ENCODE measurements at regions not wholly inside any gene's neighbourhood (a gene's known extent, or its start where the extent isn't known, plus 50 kb on each side); places are given as distances from the start of the nearest gene placed in this dataset.

DNA sequence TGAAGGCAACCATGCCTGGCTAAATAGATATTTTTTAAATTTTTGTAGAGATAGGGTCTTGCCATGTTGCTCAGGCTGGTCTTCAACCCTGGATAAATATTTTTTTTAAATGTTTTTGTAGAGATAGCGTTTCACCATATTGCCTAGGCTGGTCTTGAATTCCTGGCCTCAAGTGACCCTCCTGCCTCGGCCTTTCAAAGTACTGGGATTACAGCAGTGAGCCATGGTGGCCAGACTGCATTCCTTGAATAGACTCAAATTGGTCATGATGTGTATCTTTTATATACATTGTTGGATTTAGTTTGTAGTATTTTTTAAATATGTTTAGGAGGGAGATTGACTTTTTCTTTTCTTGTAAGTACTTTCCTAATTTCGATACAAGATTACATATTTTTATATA, 325.7 kb upstream of the C11orf87 start:
- Mint-ChIP-seq H3K27me3 (ENCODE audit: low read depth in 2 of 2) (no peaks in the 10 kb centered on the region), H3K4me3 (no peak overlapping the region), H3K36me3 (no peaks in the 10 kb centered on the region), H3K9me3 (peaks cover 0 to 2% of the 10 kb centered on the region in 2 donors), H3K4me1 (no peaks in the 10 kb centered on the region), H3K27ac (no peak overlapping the region)
- Histone ChIP-seq H3K36me3 (ENCODE audit: control insufficient read depth, insufficient read depth, low read length) (no peaks in the 10 kb centered on the region), H3K27ac (ENCODE audit: low read length) (no peak overlapping the region), H3K9me3 (ENCODE audit: control insufficient read depth, insufficient read depth, low read length) (no peaks in the 10 kb centered on the region), H3K27me3 (ENCODE audit: control insufficient read depth, insufficient read depth, low read length) (no peaks in the 10 kb centered on the region), H3K4me3 (ENCODE audit: low read length) (no peak overlapping the region), H3K4me1 (ENCODE audit: control insufficient read depth, insufficient read depth, low read length) (no peaks in the 10 kb centered on the region)
- TF ChIP-seq, protein P1, sequence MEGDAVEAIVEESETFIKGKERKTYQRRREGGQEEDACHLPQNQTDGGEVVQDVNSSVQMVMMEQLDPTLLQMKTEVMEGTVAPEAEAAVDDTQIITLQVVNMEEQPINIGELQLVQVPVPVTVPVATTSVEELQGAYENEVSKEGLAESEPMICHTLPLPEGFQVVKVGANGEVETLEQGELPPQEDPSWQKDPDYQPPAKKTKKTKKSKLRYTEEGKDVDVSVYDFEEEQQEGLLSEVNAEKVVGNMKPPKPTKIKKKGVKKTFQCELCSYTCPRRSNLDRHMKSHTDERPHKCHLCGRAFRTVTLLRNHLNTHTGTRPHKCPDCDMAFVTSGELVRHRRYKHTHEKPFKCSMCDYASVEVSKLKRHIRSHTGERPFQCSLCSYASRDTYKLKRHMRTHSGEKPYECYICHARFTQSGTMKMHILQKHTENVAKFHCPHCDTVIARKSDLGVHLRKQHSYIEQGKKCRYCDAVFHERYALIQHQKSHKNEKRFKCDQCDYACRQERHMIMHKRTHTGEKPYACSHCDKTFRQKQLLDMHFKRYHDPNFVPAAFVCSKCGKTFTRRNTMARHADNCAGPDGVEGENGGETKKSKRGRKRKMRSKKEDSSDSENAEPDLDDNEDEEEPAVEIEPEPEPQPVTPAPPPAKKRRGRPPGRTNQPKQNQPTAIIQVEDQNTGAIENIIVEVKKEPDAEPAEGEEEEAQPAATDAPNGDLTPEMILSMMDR (IDR thresholded peaks at IDR 0.05), result no peak
- 84% methylated on average over 2 of the region's 3 CpGs for WGBS (ENCODE audit: insufficient coverage)
- intact Hi-C loops (cut with micrococcal nuclease), result no loop called here
- DNase-seq (no peak), ATAC-seq (no peak)

DNA sequence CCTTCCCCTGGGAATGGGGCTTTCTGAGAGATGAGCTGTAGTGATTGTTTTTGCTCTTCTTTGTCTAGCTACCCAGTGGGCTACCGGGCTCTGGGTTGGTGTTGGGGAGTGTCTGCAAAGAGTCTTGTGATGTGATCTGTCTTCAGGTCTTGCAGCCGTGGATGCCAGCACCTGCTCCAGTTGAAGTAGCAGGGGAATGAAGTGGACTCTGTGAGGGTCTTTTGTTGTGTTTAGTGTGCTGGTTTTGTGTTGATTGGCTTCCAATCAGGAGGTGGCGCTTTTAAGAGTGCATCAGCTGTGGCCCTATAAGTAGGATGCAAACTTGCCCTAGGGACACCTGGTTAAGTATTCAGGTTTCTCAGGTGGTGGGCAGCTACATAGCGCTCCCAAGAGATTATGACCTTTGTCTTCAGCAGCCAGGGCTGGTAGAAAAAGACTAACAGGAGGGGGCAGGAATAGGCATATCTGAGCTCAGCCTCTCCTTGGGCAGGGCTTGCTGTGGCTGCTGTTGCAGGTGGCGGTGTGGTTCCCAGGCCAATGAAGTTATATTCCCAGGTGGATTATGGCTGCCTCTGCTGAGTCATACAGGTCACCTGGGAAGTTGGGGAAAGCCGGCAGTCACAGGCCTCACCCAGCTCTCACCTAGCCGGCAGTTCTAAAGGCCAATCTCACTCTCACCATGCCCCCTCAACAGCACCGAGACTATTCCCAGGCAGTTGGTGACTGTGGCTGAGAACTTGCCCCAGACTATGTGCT, 315.7 kb upstream of the C11orf87 start:
- DNase-seq (no peak), ATAC-seq (no peak)
- 94% methylated on average over 8 of the region's 8 CpGs for WGBS (ENCODE audit: insufficient coverage)
- no peaks in the 10 kb centered on the region for H3K4me1 ChIP-seq (ENCODE audit: control insufficient read depth, insufficient read depth, low read length)
- Mint-ChIP-seq H3K27ac (no peak overlapping the region), H3K4me1 (no peaks in the 10 kb centered on the region), H3K4me3 (no peak overlapping the region), H3K36me3 (no peaks in the 10 kb centered on the region), H3K9me3 (peaks cover 2% of the 10 kb centered on the region in 2 donors), H3K27me3 (ENCODE audit: low read depth in 2 of 2) (peaks cover 18 to 25% of the 10 kb centered on the region in 2 donors)
- TF ChIP-seq, protein P1 (IDR thresholded peaks at IDR 0.05), result no peak
- no peak overlapping the region for H3K4me3 ChIP-seq (ENCODE audit: low read length)
- intact Hi-C loops (cut with micrococcal nuclease), result no loop called here
- no peaks in the 10 kb centered on the region for H3K9me3 ChIP-seq (ENCODE audit: control insufficient read depth, insufficient read depth, low read length)
- H3K36me3 ChIP-seq (ENCODE audit: control insufficient read depth, insufficient read depth, low read length), result no peaks in the 10 kb centered on the region
- H3K27me3 ChIP-seq (ENCODE audit: control insufficient read depth, insufficient read depth, low read length), result no peaks in the 10 kb centered on the region
- H3K27ac ChIP-seq (ENCODE audit: low read length), result no peak overlapping the region

DNA sequence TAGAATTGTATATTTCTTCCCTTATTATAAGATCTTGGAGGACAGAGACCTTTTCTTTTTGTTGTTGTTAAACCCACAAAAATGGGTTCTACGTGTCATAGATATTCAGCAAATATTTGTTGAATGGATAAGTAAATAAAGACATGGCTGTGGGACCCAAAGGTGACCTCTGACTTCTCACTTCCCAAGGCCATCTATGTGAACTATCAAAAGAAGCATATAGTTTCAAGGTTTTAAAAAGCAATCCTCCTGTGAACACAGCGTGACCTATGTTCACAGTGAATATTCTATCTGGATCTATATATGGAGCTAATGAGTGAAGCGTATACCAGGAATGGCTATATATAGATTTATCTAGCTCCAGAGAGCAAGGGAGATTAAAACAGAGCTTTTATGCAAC, 312.8 kb upstream of the C11orf87 start:
- ATAC-seq (no peak), DNase-seq (no peak)
- WGBS (ENCODE audit: insufficient coverage), result 82% methylated on average over 3 of the region's 3 CpGs
- Histone ChIP-seq H3K9me3 (ENCODE audit: control insufficient read depth, insufficient read depth, low read length) (no peaks in the 10 kb centered on the region), H3K4me1 (ENCODE audit: control insufficient read depth, insufficient read depth, low read length) (no peaks in the 10 kb centered on the region), H3K27ac (ENCODE audit: low read length) (no peak overlapping the region), H3K36me3 (ENCODE audit: control insufficient read depth, insufficient read depth, low read length) (no peaks in the 10 kb centered on the region), H3K4me3 (ENCODE audit: low read length) (no peak overlapping the region), H3K27me3 (ENCODE audit: control insufficient read depth, insufficient read depth, low read length) (no peaks in the 10 kb centered on the region)
- intact Hi-C loops (cut with micrococcal nuclease), result no loop called here
- H3K27me3 Mint-ChIP-seq (ENCODE audit: low read depth in 2 of 2), result peaks cover 15 to 35% of the 10 kb centered on the region in 2 donors
- H3K4me1 Mint-ChIP-seq, result no peaks in the 10 kb centered on the region
- H3K4me3 Mint-ChIP-seq, result no peak overlapping the region
- no peaks in the 10 kb centered on the region for H3K9me3 Mint-ChIP-seq
- no peaks in the 10 kb centered on the region for H3K36me3 Mint-ChIP-seq
- TF ChIP-seq, protein P1 (IDR thresholded peaks at IDR 0.05), result no peak
- H3K27ac Mint-ChIP-seq, result no peak overlapping the region

Data from natural killer cell (primary cell).